Duodenal mucosa (tissue), 2 donors: ENCODE measurements at regions not wholly inside any gene's neighbourhood (a gene's known extent, or its start where the extent isn't known, plus 50 kb on each side); places are given as distances from the start of the nearest gene placed in this dataset.

ENCODE experiments used
- H3K27ac ChIP-seq: one replicate; pipeline ENCODE4 v1.7.0; 2013; ENCODE audit warnings: low read depth, low read length
- H3K27me3 ChIP-seq, 2 donors: one replicate each; pipeline ENCODE4 v1.7.0; 2013; ENCODE audit warnings: low read length in 2 of 2, control low read depth in 1 of 2; ENCODE audit not compliant: insufficient read depth in 2 of 2, control insufficient read depth in 1 of 2
- H3K36me3 ChIP-seq, 2 donors: one replicate each; pipeline ENCODE4 v1.7.0; 2013; ENCODE audit warnings: low read length in 2 of 2, control low read depth in 1 of 2; ENCODE audit not compliant: insufficient read depth in 2 of 2, control insufficient read depth in 1 of 2
- H3K4me1 ChIP-seq, 2 donors: one replicate each; pipeline ENCODE4 v1.7.0; 2013; ENCODE audit warnings: low read length in 2 of 2, control low read depth in 1 of 2; ENCODE audit not compliant: insufficient read depth in 2 of 2, control insufficient read depth in 1 of 2
- H3K4me3 ChIP-seq, 2 donors: one replicate each; pipeline ENCODE4 v1.7.0; 2013; ENCODE audit warnings: low read length in 2 of 2, low read depth in 1 of 2
- H3K9ac ChIP-seq, 2 donors: one replicate each; pipeline ENCODE4 v1.7.0; 2013; ENCODE audit warnings: low read length in 2 of 2, low read depth in 1 of 2
- H3K9me3 ChIP-seq, 2 donors: one replicate each; pipeline ENCODE4 v1.7.0; 2013; ENCODE audit warnings: low read length in 2 of 2, control low read depth in 1 of 2; ENCODE audit not compliant: control insufficient read depth in 1 of 2

DNA sequence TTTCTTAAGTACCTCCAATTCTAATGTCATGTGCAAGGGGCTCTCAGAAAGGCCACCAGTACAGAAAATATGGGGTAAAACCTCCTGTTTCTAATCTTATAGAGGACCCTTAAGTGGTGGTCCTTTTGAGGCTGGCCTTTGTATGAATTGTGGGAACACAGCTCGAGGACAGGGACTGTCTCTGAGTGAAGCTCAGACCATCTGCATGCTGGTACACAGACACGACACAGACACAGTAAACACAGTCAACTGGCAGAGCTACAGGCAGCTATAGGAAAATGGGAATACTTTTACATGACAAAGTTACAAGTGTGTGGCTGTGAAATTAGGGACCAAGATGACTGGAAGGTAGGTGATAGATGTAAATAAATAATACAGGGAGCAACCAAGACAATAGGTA, 143.9 kb upstream of the PREP start:
- Histone ChIP-seq H3K4me1 (peaks cover 0 to 12% of the 10 kb centered on the region in 2 donors), H3K9me3 (no peaks in the 10 kb centered on the region), H3K27me3 (no peaks in the 10 kb centered on the region), H3K36me3 (no peaks in the 10 kb centered on the region), H3K9ac (no peak overlapping the region), H3K27ac (no peak overlapping the region), H3K4me3 (no peak overlapping the region)

DNA sequence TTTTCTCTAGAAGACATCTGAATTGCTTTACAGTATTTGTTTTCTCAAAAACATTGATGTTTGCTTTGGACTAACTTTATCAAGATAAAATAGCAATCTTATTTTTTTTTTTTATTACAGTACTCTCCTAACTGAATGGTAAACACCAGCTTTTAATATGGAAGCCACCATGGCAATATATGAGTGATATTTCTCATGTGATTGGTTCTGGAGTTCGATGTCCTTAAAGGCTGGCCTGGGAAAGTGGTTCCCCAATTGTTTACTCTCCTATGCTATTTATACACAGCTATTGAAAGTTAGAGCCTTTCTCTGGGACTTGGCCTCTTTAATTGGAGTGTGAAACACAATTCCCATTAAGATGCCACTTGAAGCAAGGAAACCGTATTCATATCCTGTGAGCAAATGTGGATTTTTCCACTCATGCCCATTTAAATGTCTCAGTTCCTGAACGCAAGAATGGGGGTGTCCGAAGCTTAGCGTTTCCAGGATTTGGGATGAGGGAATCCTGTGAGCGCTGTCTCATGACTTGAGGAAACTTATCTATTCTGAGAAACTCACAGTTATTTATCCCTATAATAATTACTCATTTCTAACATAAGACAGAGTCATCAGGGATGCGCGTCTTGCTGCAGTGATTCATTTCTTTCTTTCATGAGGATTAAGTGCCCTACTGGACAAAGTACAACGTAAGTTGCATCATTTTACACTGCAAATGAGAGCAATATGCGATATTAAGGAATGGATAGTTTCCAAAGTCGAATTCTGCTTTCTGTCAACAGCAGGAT, 143.3 kb upstream of the PREP start:
- no peak overlapping the region for H3K27ac ChIP-seq
- H3K9me3 ChIP-seq = no peaks in the 10 kb centered on the region
- H3K4me3 ChIP-seq = no peak overlapping the region
- no peak overlapping the region for H3K9ac ChIP-seq
- H3K4me1 ChIP-seq = peaks cover 0 to 12% of the 10 kb centered on the region in 2 donors
- H3K36me3 ChIP-seq = no peaks in the 10 kb centered on the region
- no peaks in the 10 kb centered on the region for H3K27me3 ChIP-seq

DNA sequence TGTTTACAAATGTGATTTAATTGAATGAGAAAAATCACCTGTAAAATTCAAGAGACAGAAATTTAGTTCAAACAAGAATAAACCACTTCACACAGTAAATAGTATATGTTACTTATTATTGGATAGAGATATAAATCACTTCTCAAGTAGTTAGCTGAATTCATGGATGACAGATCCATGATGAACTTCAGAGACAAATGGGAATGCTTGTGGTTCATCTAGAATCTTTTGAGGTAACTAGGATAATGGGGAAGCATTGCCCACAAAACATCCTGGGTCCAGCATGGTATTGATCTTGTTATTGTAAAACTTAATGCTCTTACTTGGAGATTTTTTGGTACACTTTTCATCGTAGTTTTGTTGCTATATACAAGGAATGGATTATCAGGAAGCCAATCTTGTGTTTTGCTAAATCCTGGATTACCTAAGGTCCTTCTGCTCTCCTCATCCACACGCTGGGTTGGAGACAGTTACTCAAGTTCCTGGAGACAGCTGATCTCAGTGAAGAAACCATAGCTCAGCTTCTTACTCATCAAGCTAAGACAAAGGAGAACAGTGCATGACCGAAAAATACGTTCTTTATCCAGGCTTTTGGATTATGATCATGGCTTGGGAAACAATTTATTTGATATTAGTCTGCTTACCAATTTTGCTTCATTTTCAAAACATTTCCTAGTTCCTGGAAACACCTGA, 142.5 kb upstream of the PREP start:
- H3K27ac ChIP-seq = no peak overlapping the region

DNA sequence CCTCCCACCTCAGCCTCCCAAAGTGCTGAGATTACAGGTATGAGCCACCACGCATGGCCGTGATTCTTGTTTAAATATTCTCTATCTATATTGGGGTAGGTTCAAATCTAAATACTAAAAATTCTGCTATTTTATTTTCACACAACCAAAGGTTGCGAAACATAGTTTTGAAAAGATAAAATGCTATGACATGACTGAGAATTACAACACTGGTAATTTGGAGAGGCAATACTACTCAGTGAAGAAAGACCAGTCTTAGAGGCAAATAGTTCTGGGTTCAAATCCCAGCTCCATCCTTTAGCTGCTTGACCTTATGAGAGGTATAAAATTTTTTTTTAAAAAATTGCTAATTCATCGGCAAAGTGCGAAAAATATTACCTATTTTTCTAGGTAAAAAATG, 137.0 kb upstream of the PREP start:
- H3K9ac ChIP-seq = no peak overlapping the region
- no peaks in the 10 kb centered on the region for H3K9me3 ChIP-seq
- H3K4me1 ChIP-seq = no peaks in the 10 kb centered on the region
- no peak overlapping the region for H3K27ac ChIP-seq
- no peak overlapping the region for H3K4me3 ChIP-seq
- no peaks in the 10 kb centered on the region for H3K27me3 ChIP-seq
- H3K36me3 ChIP-seq = no peaks in the 10 kb centered on the region

More for the DNA sequence above, 142.5 kb upstream of the PREP start:
- H3K36me3 ChIP-seq = no peaks in the 10 kb centered on the region
- H3K9ac ChIP-seq = no peak overlapping the region
- H3K4me1 ChIP-seq = peaks cover 0 to 12% of the 10 kb centered on the region in 2 donors
- no peaks in the 10 kb centered on the region for H3K9me3 ChIP-seq
- no peak overlapping the region for H3K4me3 ChIP-seq
- no peaks in the 10 kb centered on the region for H3K27me3 ChIP-seq

DNA sequence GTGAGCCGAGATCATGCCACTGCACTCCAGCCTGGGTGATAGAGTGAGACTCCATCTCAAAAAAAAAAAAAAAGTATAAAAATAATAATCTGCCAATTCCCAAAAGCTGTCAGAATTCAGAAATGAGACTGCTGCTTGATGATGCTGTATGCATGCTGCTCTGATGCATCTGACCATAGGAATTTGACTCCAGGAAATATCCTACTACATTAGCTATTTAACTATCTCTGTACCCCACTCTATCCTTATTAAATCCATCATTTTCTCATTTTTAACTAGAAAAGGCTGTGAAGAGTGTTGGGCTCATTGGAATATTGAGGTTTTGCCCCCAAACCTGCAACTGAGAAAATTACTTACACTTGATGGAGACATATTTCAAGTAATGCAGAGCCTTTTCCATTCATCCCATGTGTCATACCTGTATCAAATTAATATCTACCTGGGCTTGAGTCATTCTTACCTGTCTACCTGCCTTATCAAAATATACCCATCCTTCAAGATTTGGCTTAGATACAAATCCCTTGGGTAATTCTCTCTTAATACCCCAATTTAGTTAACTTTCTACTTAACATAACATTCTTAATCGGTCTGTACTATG, 135.2 kb upstream of the PREP start:
- no peak overlapping the region for H3K4me3 ChIP-seq
- no peak overlapping the region for H3K27ac ChIP-seq
- no peaks in the 10 kb centered on the region for H3K9me3 ChIP-seq
- no peak overlapping the region for H3K9ac ChIP-seq
- H3K27me3 ChIP-seq = no peaks in the 10 kb centered on the region
- no peaks in the 10 kb centered on the region for H3K36me3 ChIP-seq
- no peaks in the 10 kb centered on the region for H3K4me1 ChIP-seq

- H3K4me1 ChIP-seq = no peaks in the 10 kb centered on the region
- H3K27me3 ChIP-seq = no peaks in the 10 kb centered on the region
- no peaks in the 10 kb centered on the region for H3K36me3 ChIP-seq
- no peaks in the 10 kb centered on the region for H3K9me3 ChIP-seq
- H3K9ac ChIP-seq = no peak overlapping the region
- H3K4me3 ChIP-seq = no peak overlapping the region
- H3K27ac ChIP-seq = no peak overlapping the region
Observed at GRCh38 chr6:105536961-105537360, 134.1 kb upstream of the PREP start.

- no peaks in the 10 kb centered on the region for H3K27me3 ChIP-seq
- no peaks in the 10 kb centered on the region for H3K4me1 ChIP-seq
- H3K4me3 ChIP-seq = no peak overlapping the region
- no peak overlapping the region for H3K9ac ChIP-seq
- no peaks in the 10 kb centered on the region for H3K36me3 ChIP-seq
- no peak overlapping the region for H3K27ac ChIP-seq
- no peaks in the 10 kb centered on the region for H3K9me3 ChIP-seq
Observed at GRCh38 chr6:105533301-105533700, 130.4 kb upstream of the PREP start.

- Histone ChIP-seq H3K36me3 (no peaks in the 10 kb centered on the region), H3K27me3 (peaks cover 0 to 3% of the 10 kb centered on the region in 2 donors), H3K4me1 (no peaks in the 10 kb centered on the region), H3K4me3 (no peak overlapping the region), H3K27ac (no peak overlapping the region), H3K9ac (no peak overlapping the region), H3K9me3 (no peaks in the 10 kb centered on the region)
Observed at GRCh38 chr6:105526225-105526872, 123.5 kb upstream of the PREP start.

GRCh38 chr6:105522626-105523322, 119.9 kb upstream of the PREP start:
- H3K9ac ChIP-seq = no peak overlapping the region
- no peaks in the 10 kb centered on the region for H3K9me3 ChIP-seq
- H3K27me3 ChIP-seq = peaks cover 0 to 3% of the 10 kb centered on the region in 2 donors
- no peaks in the 10 kb centered on the region for H3K36me3 ChIP-seq
- no peak overlapping the region for H3K27ac ChIP-seq
- no peaks in the 10 kb centered on the region for H3K4me1 ChIP-seq
- H3K4me3 ChIP-seq = no peak overlapping the region
